Adrenal gland (tissue), 9 donors: ENCODE measurements at regions not wholly inside any gene's neighbourhood (a gene's known extent, or its start where the extent isn't known, plus 50 kb on each side); places are given as distances from the start of the nearest gene placed in this dataset.

Experiments used
- DNase-seq, 7 donors: peaks; one replicate each; pipeline ENCODE4 v3.0.0-alpha.2; 2019 to 2020
- H3K27ac ChIP-seq, 5 donors: fragments of 200-600 bp; sonication (generic) in 4 of 5; 1 replicate in 3 of 5; 2 replicates in 2 of 5; pipeline versions ENCODE4 v1.5.1 to v1.8.0; 2016 to 2020; ENCODE audit warnings: mild to moderate bottlenecking in 1 of 5
- H3K27me3 ChIP-seq: fragments of 200-600 bp; 2 replicates; pipeline ENCODE4 v1.8.0; 2021
- H3K36me3 ChIP-seq, 2 donors: fragments of 200-600 bp; replicated peaks in 1 of 2; 1 replicate in 1 of 2; 2 replicates in 1 of 2; pipeline versions ENCODE4 v1.5.1 to v1.8.0; 2018 to 2022
- H3K4me1 ChIP-seq, 2 donors: fragments of 200-600 bp; replicated peaks in 1 of 2; 1 replicate in 1 of 2; 2 replicates in 1 of 2; pipeline versions ENCODE4 v1.5.1 to v1.8.0; 2018 to 2021
- H3K4me3 ChIP-seq, 4 donors: fragments of 200-600 bp; sonication (generic) in 3 of 4; one replicate each; pipeline ENCODE4 v1.5.1; 2016 to 2018
- H3K9me3 ChIP-seq, 3 donors: fragments of 200-600 bp; sonication (generic) in 1 of 3; replicated peaks in 1 of 3; 1 replicate in 2 of 3; 2 replicates in 1 of 3; pipeline versions ENCODE4 v1.5.1 to v1.8.0; 2016 to 2021
- POLR2A ChIP-seq, 2 donors: fragments of 450-650 bp; IDR thresholded peaks; one replicate each; pipeline ENCODE4 v1.6.1; 2017; ENCODE audit warnings: antibody characterized with exemption in 2 of 2, mild to moderate bottlenecking in 2 of 2, moderate library complexity in 1 of 2
- WGBS, 4 donors: extraction: QIAGEN DNeasy Blood & Tissue Kit in 2 of 4; methylation state at CpG; one replicate each; pipeline versions ENCODE4 v1.1.5 to v1.1.7; 2013 to 2017; 5-methylcytosine and 5-hydroxymethylcytosine counted together
- intact Hi-C, 2 donors: fragments of 100-400 bp; cut with DNase I; formaldehyde crosslinking; loops; one replicate each; pipeline versions ENCODE4 v1.14.1 to v1.15.0; 2022 to 2023
- TF ChIP-seq, protein P1 (sequence below), 6 experiments: fragments of 450-650 bp in 4 of 6; fragments of 200-600 bp in 2 of 6; sonication (generic) in 1 of 6; IDR thresholded peaks; 1 replicate in 5 of 6; 2 replicates in 1 of 6; pipeline versions ENCODE4 v1.5.1 to v1.8.0; 2016 to 2021; ENCODE audit warnings: antibody characterized with exemption in 6 of 6, mild to moderate bottlenecking in 2 of 6, moderate library complexity in 1 of 6
- donor health status: healthy with polysubstance abuse.
- donor health status: Bipolar disorder and iron deficiency.
- donor health status: DM: yes; HTN: yes; CAD: no.
- donor health status: DM: no; HTN: no; CAD: no.
- donor health status: DM: no; HTN: no; CAD: no.

DNA sequence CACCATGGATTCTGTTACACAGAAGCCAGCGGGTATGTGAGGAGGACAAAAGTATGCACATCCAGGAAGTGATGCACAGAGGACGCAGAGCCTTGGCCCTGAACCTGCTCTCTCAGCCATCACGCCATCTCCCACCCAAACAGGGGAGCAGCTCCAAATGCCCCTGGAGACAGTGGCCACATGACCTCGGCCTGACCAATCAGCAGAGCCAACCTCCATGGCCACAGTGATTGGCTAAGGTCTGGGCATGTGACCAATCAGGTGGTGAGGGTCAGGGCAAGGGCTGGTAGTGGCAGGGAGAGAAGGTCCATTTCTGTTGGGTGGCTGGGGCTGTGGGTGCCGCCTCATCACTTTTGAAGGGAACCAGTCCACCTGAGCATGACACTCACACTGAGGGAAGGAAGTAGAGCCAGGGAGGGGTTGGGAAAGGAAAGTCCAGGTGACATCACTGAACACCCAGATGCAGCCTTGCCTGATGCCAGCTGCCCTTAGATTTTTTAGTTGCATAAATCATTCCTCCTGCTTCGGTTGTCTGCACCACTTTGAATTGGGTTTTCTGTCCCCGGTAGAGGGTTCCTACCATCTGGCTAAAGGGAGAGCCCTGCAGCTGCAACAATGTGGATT is 70.3 kb upstream of the IQSEC1 start:
- H3K9me3 ChIP-seq, result no peaks in the 10 kb centered on the region
- no peak overlapping the region for H3K4me3 ChIP-seq
- no peak overlapping the region for H3K27ac ChIP-seq
- no peak for TF ChIP-seq POLR2A (IDR thresholded peaks at IDR 0.05)
- H3K4me1 ChIP-seq, result no peaks in the 10 kb centered on the region
- whole genome bisulfite sequencing, 4 donors, result 79 to 97% (median 82%) methylated on average over 4 to 7 of the region's 7 CpGs
- H3K36me3 ChIP-seq, result no peaks in the 10 kb centered on the region
- intact Hi-C loops, result no loop called here
- no peak for DNase-seq
- no peaks in the 10 kb centered on the region for H3K27me3 ChIP-seq

DNA sequence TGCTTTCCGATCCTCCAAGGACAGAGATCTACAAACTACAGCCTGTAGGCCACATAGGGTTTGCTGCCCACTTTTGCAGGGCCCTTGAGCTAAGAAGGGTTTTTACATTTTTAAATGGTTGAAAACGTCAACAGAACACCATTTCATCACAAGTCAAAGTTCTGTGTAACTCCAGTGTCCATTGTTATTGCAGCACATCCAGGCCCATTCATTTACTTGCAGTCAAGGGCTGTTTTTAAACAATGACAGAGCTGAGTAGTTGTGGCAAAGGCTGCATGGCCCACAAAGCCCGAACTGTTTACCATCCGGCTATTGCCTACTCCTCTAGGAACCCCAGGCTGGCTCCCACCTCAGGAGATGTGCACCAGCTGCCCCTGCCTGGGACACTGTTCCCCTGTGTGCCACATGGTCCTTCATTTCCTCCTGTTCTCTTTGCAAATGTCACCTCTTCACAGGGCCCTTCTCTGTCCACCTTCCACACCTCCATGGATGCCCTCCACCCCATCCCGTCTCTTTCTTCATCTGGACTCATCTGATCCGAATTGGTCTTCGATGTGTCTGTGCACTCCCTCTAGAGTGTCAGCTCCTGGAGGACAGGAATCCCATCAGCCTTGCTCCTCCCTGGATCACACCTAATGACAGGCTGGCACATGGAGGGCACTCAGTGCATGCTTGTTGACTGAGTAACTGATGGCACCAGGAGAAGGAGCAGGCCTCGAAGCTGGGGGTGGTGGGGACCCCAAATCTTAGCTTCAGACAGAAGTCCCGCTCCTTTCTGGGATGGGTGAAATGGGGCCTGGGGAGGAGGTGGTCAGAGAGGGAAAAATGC is 69.5 kb upstream of the IQSEC1 start:
- no peaks in the 10 kb centered on the region for H3K27me3 ChIP-seq
- no peaks in the 10 kb centered on the region for H3K36me3 ChIP-seq
- no peak overlapping the region for H3K4me3 ChIP-seq
- no peak for DNase-seq
- H3K27ac ChIP-seq, result no peak overlapping the region
- no peaks in the 10 kb centered on the region for H3K4me1 ChIP-seq
- TF ChIP-seq, protein P1, sequence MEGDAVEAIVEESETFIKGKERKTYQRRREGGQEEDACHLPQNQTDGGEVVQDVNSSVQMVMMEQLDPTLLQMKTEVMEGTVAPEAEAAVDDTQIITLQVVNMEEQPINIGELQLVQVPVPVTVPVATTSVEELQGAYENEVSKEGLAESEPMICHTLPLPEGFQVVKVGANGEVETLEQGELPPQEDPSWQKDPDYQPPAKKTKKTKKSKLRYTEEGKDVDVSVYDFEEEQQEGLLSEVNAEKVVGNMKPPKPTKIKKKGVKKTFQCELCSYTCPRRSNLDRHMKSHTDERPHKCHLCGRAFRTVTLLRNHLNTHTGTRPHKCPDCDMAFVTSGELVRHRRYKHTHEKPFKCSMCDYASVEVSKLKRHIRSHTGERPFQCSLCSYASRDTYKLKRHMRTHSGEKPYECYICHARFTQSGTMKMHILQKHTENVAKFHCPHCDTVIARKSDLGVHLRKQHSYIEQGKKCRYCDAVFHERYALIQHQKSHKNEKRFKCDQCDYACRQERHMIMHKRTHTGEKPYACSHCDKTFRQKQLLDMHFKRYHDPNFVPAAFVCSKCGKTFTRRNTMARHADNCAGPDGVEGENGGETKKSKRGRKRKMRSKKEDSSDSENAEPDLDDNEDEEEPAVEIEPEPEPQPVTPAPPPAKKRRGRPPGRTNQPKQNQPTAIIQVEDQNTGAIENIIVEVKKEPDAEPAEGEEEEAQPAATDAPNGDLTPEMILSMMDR (IDR thresholded peaks at IDR 0.05), result no peak
- no peak for TF ChIP-seq POLR2A (IDR thresholded peaks at IDR 0.05)
- WGBS, 4 donors, result 71 to 79% (median 75%) methylated on average over 9 of the region's 9 CpGs
- intact Hi-C loops, result no loop called here
- H3K9me3 ChIP-seq, result no peaks in the 10 kb centered on the region

DNA sequence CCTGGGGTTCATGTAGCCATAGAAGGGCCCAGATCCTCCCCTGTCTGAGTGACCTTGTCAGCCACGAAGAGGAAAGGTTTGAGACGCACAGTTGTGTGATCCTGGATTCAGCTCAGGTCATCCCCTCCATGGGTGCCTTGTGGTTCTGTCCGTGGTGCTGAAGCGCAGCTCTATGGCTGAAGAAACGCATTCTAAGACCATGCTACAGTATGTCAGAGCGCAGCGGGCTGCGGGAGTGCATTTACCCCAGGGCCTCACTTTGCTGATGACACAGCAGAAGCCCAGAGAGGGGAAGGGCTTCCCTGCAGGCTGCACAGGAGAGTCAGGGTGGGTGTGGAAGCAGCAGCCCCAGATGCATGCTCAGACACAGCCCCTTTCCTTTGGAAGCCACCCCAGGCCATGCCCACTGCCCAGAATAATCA is 68.8 kb upstream of the IQSEC1 start:
- WGBS, 4 donors, result 9 to 57% (median 13%) methylated on average over 1 to 8 of the region's 8 CpGs
- Histone ChIP-seq H3K4me3 (no peak overlapping the region), H3K4me1 (no peaks in the 10 kb centered on the region), H3K27ac (no peak overlapping the region), H3K36me3 (no peaks in the 10 kb centered on the region), H3K9me3 (no peaks in the 10 kb centered on the region), H3K27me3 (no peaks in the 10 kb centered on the region)
- DNase-seq, result peak in 5 of 7 donors; percentile 38 to 43 (median 40)
- TF ChIP-seq, protein P1 (IDR thresholded peaks at IDR 0.05), result no peak
- TF ChIP-seq POLR2A (IDR thresholded peaks at IDR 0.05), result no peak
- intact Hi-C loops, result no loop called here

DNA sequence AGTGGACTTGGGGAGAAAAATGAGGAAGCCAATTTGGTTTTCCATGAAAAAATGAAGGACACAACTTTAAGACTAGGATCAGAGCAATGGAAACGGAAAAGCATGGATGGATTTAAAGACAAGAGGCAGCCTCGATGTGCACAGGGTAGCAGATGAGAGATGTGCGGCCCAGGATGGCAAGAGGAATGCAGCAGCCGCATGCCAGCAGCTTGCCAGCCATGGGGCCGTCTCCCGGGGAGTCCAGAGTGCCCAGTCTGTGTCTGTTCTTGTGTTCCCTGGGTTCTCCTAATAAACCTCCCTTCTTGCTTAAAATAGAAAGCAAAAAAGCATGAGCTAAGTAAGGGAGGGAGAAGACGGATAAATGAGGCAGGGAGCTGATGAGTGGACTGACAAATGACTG is 68.0 kb upstream of the IQSEC1 start:
- TF ChIP-seq POLR2A (IDR thresholded peaks at IDR 0.05), result no peak
- TF ChIP-seq, protein P1 (IDR thresholded peaks at IDR 0.05), result no peak
- Histone ChIP-seq H3K36me3 (no peaks in the 10 kb centered on the region), H3K4me1 (no peaks in the 10 kb centered on the region), H3K4me3 (no peak overlapping the region), H3K27me3 (no peaks in the 10 kb centered on the region), H3K27ac (no peak overlapping the region), H3K9me3 (no peaks in the 10 kb centered on the region)
- DNase-seq, result no peak
- WGBS, 4 donors, result 79 to 83% (median 82%) methylated on average over 7 of the region's 7 CpGs
- intact Hi-C loops, result no loop called here
